ENCODE measurements at regions not wholly inside any gene's neighbourhood (a gene's known extent, or its start where the extent isn't known, plus 50 kb on each side); places are given as distances from the start of the nearest gene placed in this dataset.

DNA sequence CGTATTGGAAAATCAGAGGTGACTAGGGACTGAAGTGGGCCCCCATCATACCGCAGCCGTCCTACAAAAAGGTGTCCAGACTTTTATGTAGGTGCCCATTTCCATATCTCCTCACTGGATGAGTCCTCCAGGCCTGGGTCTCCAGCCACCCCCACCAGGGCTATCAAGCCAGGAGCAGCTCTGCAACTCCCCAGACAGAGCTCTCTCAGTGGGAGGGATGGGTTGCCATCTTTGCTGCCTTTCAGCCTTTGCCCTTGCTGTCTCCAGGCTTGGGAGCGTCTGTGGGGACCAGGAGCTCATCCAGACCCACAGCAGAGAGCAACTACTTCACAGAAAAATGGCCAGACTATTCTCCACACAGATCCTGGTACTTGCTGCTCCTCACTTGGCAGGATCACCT is 802.7 kb upstream of the IGFBP3 start:
- TF ChIP-seq FOS (IDR thresholded peaks at IDR 0.05; ENCODE audit: low read depth, low read length) = no peak
- TF ChIP-seq, protein P1, sequence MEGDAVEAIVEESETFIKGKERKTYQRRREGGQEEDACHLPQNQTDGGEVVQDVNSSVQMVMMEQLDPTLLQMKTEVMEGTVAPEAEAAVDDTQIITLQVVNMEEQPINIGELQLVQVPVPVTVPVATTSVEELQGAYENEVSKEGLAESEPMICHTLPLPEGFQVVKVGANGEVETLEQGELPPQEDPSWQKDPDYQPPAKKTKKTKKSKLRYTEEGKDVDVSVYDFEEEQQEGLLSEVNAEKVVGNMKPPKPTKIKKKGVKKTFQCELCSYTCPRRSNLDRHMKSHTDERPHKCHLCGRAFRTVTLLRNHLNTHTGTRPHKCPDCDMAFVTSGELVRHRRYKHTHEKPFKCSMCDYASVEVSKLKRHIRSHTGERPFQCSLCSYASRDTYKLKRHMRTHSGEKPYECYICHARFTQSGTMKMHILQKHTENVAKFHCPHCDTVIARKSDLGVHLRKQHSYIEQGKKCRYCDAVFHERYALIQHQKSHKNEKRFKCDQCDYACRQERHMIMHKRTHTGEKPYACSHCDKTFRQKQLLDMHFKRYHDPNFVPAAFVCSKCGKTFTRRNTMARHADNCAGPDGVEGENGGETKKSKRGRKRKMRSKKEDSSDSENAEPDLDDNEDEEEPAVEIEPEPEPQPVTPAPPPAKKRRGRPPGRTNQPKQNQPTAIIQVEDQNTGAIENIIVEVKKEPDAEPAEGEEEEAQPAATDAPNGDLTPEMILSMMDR (conservative IDR thresholded peaks at IDR 0.05; ENCODE audit: low read depth, low read length) = no peak
- no peak for TF ChIP-seq BHLHE40 (IDR thresholded peaks at IDR 0.05; ENCODE audit: low read depth, low read length)
- TF ChIP-seq MAZ (IDR thresholded peaks at IDR 0.05; ENCODE audit: borderline replicate concordance, low read depth, low read length) = no peak
- no peak for TF ChIP-seq SMC3 (IDR thresholded peaks at IDR 0.05; ENCODE audit: low read depth, low read length)
- no peak for TF ChIP-seq POLR2A (IDR thresholded peaks at IDR 0.05; ENCODE audit: low read depth, low read length)
- no peak for TF ChIP-seq CEBPB (IDR thresholded peaks at IDR 0.05; ENCODE audit: low read depth, low read length)
- no peak for TF ChIP-seq CHD1 (IDR thresholded peaks at IDR 0.05; ENCODE audit: low read depth, low read length)
- no peak for TF ChIP-seq MAFK (IDR thresholded peaks at IDR 0.05; ENCODE audit: low read depth, low read length)
- TF ChIP-seq MXI1 (IDR thresholded peaks at IDR 0.05; ENCODE audit: borderline replicate concordance, low read depth, low read length) = no peak
- no peak for TF ChIP-seq RAD21 (IDR thresholded peaks at IDR 0.05; ENCODE audit: low read length)

All from IMR-90 (cell line).